H1 (cell line): ENCODE measurements at regions not wholly inside any gene's neighbourhood (a gene's known extent, or its start where the extent isn't known, plus 50 kb on each side); places are given as distances from the start of the nearest gene placed in this dataset.

ENCODE experiments used
- CTCF ChIA-PET: fragments of 300-600 bp; sonication (Branson Sonifier 250); formaldehyde crosslinking; loops from one replicate; lab custom pipeline; 2021; ENCODE audit not compliant: partially characterized antibody; lab: Charles Lee
- POLR2A ChIA-PET: fragments of 300-600 bp; sonication (Branson Sonifier 250); formaldehyde crosslinking; loops from one replicate; lab custom pipeline; 2021; ENCODE audit warnings: inconsistent platforms; ENCODE audit not compliant: partially characterized antibody; lab: Charles Lee
- DNase-seq, 2 experiments: peaks; one replicate each; pipeline versions ENCODE4 v3.0.0 to v3.0.0-alpha.2; 2010 to 2022; ENCODE audit warnings: low spot score in 2 of 2, low read depth in 1 of 2, mixed read lengths in 1 of 2
- FAIRE-seq: peaks from 2 replicates; lab custom pipeline; 2011; peaks lifted over from hg19 to GRCh38; lab: Jason Lieb, UNC
- H2AFZ ChIP-seq: 2 replicates; pipeline ENCODE4 v1.8.1; 2012; ENCODE audit warnings: low read length, inconsistent platforms
- H2AK5ac ChIP-seq: 2 replicates; pipeline ENCODE4 v1.6.1; 2013; ENCODE audit warnings: low read depth, low read length
- H2BK120ac ChIP-seq: replicated peaks from 2 replicates; pipeline ENCODE3; 2013; ENCODE audit warnings: low read depth, low read length, inconsistent platforms
- H2BK12ac ChIP-seq: 2 replicates; pipeline ENCODE4 v1.6.1; 2013; ENCODE audit warnings: low read depth, low read length
- H2BK15ac ChIP-seq: 2 replicates; pipeline ENCODE4 v1.6.1; 2013; ENCODE audit warnings: low read length
- H2BK20ac ChIP-seq: 2 replicates; pipeline ENCODE4 v1.6.1; 2013; ENCODE audit warnings: low read length
- H2BK5ac ChIP-seq: 2 replicates; pipeline ENCODE4 v1.6.1; 2013; ENCODE audit warnings: low read depth, low read length
- H3K14ac ChIP-seq: 2 replicates; pipeline ENCODE4 v1.6.1; 2013; ENCODE audit warnings: inconsistent platforms; ENCODE audit not compliant: insufficient read length
- H3K18ac ChIP-seq: 2 replicates; pipeline ENCODE4 v1.6.1; 2013; ENCODE audit warnings: low read length; ENCODE audit errors: extremely low read depth
- H3K23ac ChIP-seq: 2 replicates; pipeline ENCODE4 v1.6.1; 2013; ENCODE audit warnings: inconsistent platforms; ENCODE audit not compliant: insufficient read length
- H3K23me2 ChIP-seq: 2 replicates; pipeline ENCODE4 v1.6.1; 2013; ENCODE audit warnings: low read depth, low read length
- H3K27ac ChIP-seq: 2 replicates; pipeline ENCODE4 v1.6.1; 2011; ENCODE audit warnings: low read depth, low read length, inconsistent platforms
- H3K27me3 ChIP-seq, 4 experiments: replicated peaks in 1 of 4; 1 replicate in 1 of 4; 2 replicates in 3 of 4; pipeline versions ENCODE4 v1.6.1 to v1.8.1; 2011 to 2013; ENCODE audit warnings: low read length in 3 of 4, mild to moderate bottlenecking in 3 of 4, inconsistent platforms in 2 of 4, mixed read lengths in 2 of 4, moderate library complexity in 1 of 4; ENCODE audit not compliant: control insufficient read depth in 3 of 4, insufficient read depth in 3 of 4; ENCODE audit errors: extremely low read depth in 1 of 4
- H3K36me3 ChIP-seq, 4 experiments: 2 replicates each; pipeline versions ENCODE4 v1.6.1 to v1.8.1; 2011 to 2013; ENCODE audit warnings: mild to moderate bottlenecking in 4 of 4, low read length in 3 of 4, moderate library complexity in 2 of 4, control low read depth in 1 of 4, inconsistent platforms in 1 of 4; ENCODE audit not compliant: insufficient read depth in 4 of 4, control insufficient read depth in 2 of 4
- H3K4ac ChIP-seq: replicated peaks from 2 replicates; pipeline ENCODE3; 2013; ENCODE audit warnings: low read length, low read depth, mixed read lengths, inconsistent platforms; ENCODE audit not compliant: insufficient read length
- H3K4me1 ChIP-seq, 4 experiments: replicated peaks in 1 of 4; 1 replicate in 1 of 4; 2 replicates in 3 of 4; pipeline versions ENCODE4 v1.6.1 to v1.8.1; 2011 to 2013; ENCODE audit warnings: low read length in 3 of 4, inconsistent platforms in 2 of 4, mixed read lengths in 1 of 4; ENCODE audit not compliant: insufficient read depth in 4 of 4, control insufficient read depth in 3 of 4
- H3K4me2 ChIP-seq, 2 experiments: 2 replicates each; pipeline versions ENCODE4 v1.6.1 to v1.8.1; 2011 to 2013; ENCODE audit warnings: low read depth in 2 of 2, low read length in 2 of 2, control low read depth in 1 of 2, inconsistent platforms in 1 of 2, mild to moderate bottlenecking in 1 of 2; ENCODE audit not compliant: insufficient read depth in 1 of 2
- H3K4me3 ChIP-seq, 4 experiments: fragments of 200-600, 300-600 bp in 1 of 4; sonication (generic), shearing (Covaris generic), sonication (Bioruptor Twin) in 1 of 4; 2 replicates each; pipeline versions ENCODE4 v1.5.1 to v1.8.1; 2011 to 2016; ENCODE audit warnings: low read length in 4 of 4, low read depth in 3 of 4, control low read depth in 2 of 4, inconsistent platforms in 2 of 4, mild to moderate bottlenecking in 2 of 4, mixed read lengths in 1 of 4, moderate library complexity in 1 of 4; ENCODE audit not compliant: insufficient read depth in 2 of 4; ENCODE audit errors: extremely low read depth in 1 of 4
- H3K56ac ChIP-seq: replicated peaks from 2 replicates; pipeline ENCODE3; 2013; ENCODE audit warnings: low read depth, mild to moderate bottlenecking, mixed read lengths, low read length, inconsistent platforms; ENCODE audit not compliant: insufficient read length
- H3K79me1 ChIP-seq: 2 replicates; pipeline ENCODE4 v1.6.1; 2013; ENCODE audit warnings: low read depth, low read length, control low read depth
- H3K79me2 ChIP-seq, 2 experiments: 2 replicates each; pipeline versions ENCODE4 v1.6.1 to v1.8.1; 2012 to 2013; ENCODE audit warnings: low read length in 2 of 2, mild to moderate bottlenecking in 2 of 2, inconsistent platforms in 1 of 2; ENCODE audit not compliant: insufficient read depth in 2 of 2, control insufficient read depth in 1 of 2
- H3K9ac ChIP-seq, 4 experiments: replicated peaks in 1 of 4; 1 replicate in 1 of 4; 2 replicates in 3 of 4; pipeline versions ENCODE4 v1.6.1 to v1.8.1; 2011 to 2013; ENCODE audit warnings: low read depth in 3 of 4, low read length in 3 of 4, control low read depth in 2 of 4, mild to moderate bottlenecking in 2 of 4, moderate library complexity in 2 of 4, inconsistent platforms in 1 of 4; ENCODE audit errors: extremely low read depth in 1 of 4
- H3K9me3 ChIP-seq, 2 experiments: 2 replicates each; pipeline versions ENCODE4 v1.6.1 to v1.8.1; 2012 to 2013; ENCODE audit warnings: mild to moderate bottlenecking in 2 of 2, moderate library complexity in 2 of 2, control low read depth in 1 of 2, inconsistent platforms in 1 of 2, low read depth in 1 of 2, low read length in 1 of 2, mixed read lengths in 1 of 2; ENCODE audit not compliant: insufficient read depth in 2 of 2
- H4K20me1 ChIP-seq, 2 experiments: replicated peaks in 1 of 2; 2 replicates each; pipeline versions ENCODE3 to v1.8.1; 2011 to 2013; ENCODE audit warnings: inconsistent platforms in 2 of 2, low read length in 2 of 2, mild to moderate bottlenecking in 1 of 2; ENCODE audit not compliant: insufficient read depth in 2 of 2, control insufficient read depth in 1 of 2
- H4K5ac ChIP-seq: 2 replicates; pipeline ENCODE4 v1.6.1; 2013; ENCODE audit warnings: low read length, low read depth, mixed read lengths, inconsistent platforms; ENCODE audit not compliant: insufficient read length
- H4K8ac ChIP-seq: 2 replicates; pipeline ENCODE4 v1.8.0; 2013; ENCODE audit warnings: mild to moderate bottlenecking, moderate library complexity, low read length, inconsistent platforms; ENCODE audit not compliant: insufficient read depth; ENCODE audit errors: extremely low read depth
- H4K91ac ChIP-seq: replicated peaks from 2 replicates; pipeline ENCODE3; 2013; ENCODE audit warnings: low read length, mixed read lengths, inconsistent platforms; ENCODE audit not compliant: insufficient read length
- BACH1 ChIP-seq: IDR thresholded peaks from 2 replicates; pipeline ENCODE4 v1.6.1; 2012; ENCODE audit warnings: low read length, improper control_type of control experiment
- TAF1 ChIP-seq: IDR thresholded peaks from 2 replicates; pipeline ENCODE4 v1.6.1; 2011; ENCODE audit warnings: mild to moderate bottlenecking, low read depth, low read length
- WGBS, 2 experiments: shearing (Covaris generic) in 1 of 2; methylation state at CpG; one replicate each; pipeline versions ENCODE4 v1.1.6 to v1.1.7; 2013 to 2015; ENCODE audit warnings: low lambda C conversion rate in 2 of 2, mixed read lengths in 2 of 2, inconsistent platforms in 1 of 2, low coverage in 1 of 2, missing lambda C conversion rate in 1 of 2; ENCODE audit not compliant: insufficient replicate concordance in 2 of 2, insufficient coverage in 1 of 2, insufficient read length in 1 of 2; ENCODE audit errors: extremely low coverage in 1 of 2, missing lambda C conversion rate in 1 of 2; 5-methylcytosine and 5-hydroxymethylcytosine counted together

DNA sequence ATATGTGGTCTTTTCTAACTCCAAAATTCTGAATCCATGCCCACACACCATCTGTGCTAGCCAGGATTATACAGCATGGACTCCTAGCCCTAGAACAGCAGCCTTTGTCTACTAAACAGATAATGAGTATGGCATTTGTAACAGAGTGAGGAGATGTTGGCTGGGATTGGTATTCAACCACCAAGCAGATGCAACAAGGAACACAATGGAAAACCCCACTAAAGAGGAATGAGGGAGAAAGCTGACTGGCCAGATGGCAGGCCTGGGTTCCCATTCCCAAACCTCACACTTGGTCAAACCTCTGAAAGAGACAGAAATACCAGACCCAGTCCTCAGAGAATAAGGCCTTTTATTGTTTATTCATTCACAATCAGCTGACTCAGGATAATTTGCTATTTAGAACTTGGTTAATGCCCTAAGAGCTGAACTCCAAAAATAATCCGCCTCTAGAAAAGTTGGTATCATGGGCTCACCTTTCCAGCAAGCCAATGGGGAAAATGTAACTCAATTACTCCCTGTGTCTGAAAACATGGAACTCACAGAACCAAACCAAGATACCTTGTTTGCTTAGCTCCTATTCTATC is 145.6 kb downstream of the LRRC3B start:
- H3K4me3 ChIP-seq: no peak overlapping the region
- H2BK20ac ChIP-seq: no peak overlapping the region
- H3K9ac ChIP-seq: no peak overlapping the region
- H2BK120ac ChIP-seq: no peak overlapping the region
- no peak for DNase-seq
- H3K27me3 ChIP-seq: peaks cover 0 to 1% (median 0%) of the 10 kb centered on the region in 4 experiments; a peak in 1 of 7 replicates
- POLR2A ChIA-PET: no interaction called here
- H3K23ac ChIP-seq: no peak overlapping the region
- no peak overlapping the region for H3K14ac ChIP-seq
- no peak overlapping the region for H2BK12ac ChIP-seq
- H4K5ac ChIP-seq: no peak overlapping the region
- no peak overlapping the region for H2BK5ac ChIP-seq
- no peak overlapping the region for H3K56ac ChIP-seq
- H3K79me1 ChIP-seq: no peaks in the 10 kb centered on the region
- no peaks in the 10 kb centered on the region for H3K4me1 ChIP-seq
- no peak overlapping the region for H3K27ac ChIP-seq
- no peak overlapping the region for H4K8ac ChIP-seq
- H2AFZ ChIP-seq: no peak overlapping the region
- H2AK5ac ChIP-seq: no peak overlapping the region
- no peaks in the 10 kb centered on the region for H3K36me3 ChIP-seq
- H3K4ac ChIP-seq: no peak overlapping the region
- no peak overlapping the region for H2BK15ac ChIP-seq
- H4K20me1 ChIP-seq: no peaks in the 10 kb centered on the region
- WGBS, 2 experiments: 88% methylated on average over 1 of the region's 1 CpG; no CpG with 5 or more reads in 1 of the 2 experiments
- no peak for FAIRE-seq
- H3K18ac ChIP-seq: no peak overlapping the region
- no peaks in the 10 kb centered on the region for H3K9me3 ChIP-seq
- no peak overlapping the region for H4K91ac ChIP-seq
- CTCF ChIA-PET: interaction anchor here (1.1 kb wide), 1 partner anchor 198 kb away, joined by 3 read pairs; no protein-coding TSS in a partner anchor
- H3K4me2 ChIP-seq: no peak overlapping the region
- H3K79me2 ChIP-seq: no peaks in the 10 kb centered on the region
- H3K23me2 ChIP-seq: peaks cover 4% of the 10 kb centered on the region; the same call in 1 of the 2 replicates
- TF ChIP-seq BACH1 (no peak), TAF1 (no peak)
